ENCODE measurements at regions not wholly inside any gene's neighbourhood (a gene's known extent, or its start where the extent isn't known, plus 50 kb on each side); places are given as distances from the start of the nearest gene placed in this dataset.

DNA sequence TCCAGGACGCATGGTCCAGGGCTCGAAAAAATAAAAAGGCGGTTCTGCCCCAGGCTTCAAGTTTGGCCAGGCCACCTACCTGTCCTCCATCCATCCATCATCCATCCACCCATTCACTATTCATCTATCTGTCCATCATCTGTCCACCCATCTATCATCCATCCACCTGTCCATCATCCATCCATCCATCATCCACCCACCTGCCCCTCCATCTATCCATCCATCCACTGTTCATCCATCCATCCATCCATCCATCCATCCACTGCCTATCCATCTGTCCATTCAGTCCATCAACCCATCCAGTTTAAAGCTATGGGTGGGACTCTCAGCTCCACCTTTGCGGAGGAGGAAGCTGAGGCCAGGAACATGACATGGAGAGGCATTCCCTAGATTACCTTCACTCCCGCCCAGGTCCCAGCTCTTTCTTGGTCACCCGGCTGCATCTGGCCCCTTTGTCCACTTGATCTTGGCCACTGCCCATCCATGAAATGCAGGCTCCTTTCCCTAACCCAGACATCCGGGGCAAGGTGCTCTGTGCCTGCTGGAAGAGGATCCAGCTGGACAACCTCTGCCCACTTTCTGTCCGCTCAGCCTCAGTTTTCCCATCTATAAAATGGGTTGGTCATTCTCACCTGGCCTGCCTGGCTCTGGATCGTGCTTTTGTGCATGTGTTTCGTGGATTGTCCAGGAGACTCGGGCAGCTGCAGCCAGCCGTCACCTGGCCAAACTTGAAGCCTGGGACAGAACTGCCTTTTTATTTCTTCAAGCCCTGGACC lies 236.0 kb upstream of the CIBAR2 start:
- no peak for DNase-seq

GRCh38 chr16:85348911-85349334 lies 236.7 kb upstream of the CIBAR2 start:
- no peak for DNase-seq

- DNase-seq: no peak
Measured at GRCh38 chr16:85349365-85350145, 237.3 kb upstream of the CIBAR2 start.

DNA sequence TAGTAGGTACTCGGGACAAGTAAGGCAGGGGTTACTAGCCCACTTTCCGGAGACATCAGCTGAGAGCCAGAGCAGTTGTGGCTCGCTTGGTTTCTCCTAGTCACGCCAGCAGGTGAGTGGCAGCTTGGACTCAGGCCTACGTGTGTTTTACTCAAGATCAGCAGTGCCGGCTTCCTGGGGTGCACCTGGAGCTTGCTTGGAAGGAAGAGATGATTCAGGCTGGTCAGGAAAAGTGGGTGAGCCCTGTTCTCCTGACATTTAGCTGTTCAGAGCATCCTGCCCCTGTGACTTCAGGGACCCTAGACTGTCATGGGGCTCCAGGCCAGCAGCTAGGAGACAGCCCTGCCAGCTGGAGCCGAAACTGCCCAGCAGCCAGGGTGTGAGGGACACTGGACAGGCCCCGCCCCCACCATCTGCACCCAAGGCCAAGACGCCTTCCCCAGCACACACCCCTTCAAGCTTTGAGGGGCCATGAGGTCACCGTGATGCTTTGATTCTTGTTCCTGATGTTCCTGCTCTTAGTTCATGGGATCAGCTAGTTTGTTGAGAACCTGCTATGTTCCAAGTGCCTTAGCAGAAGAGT lies 238.0 kb upstream of the CIBAR2 start:
- no peak for DNase-seq

DNA sequence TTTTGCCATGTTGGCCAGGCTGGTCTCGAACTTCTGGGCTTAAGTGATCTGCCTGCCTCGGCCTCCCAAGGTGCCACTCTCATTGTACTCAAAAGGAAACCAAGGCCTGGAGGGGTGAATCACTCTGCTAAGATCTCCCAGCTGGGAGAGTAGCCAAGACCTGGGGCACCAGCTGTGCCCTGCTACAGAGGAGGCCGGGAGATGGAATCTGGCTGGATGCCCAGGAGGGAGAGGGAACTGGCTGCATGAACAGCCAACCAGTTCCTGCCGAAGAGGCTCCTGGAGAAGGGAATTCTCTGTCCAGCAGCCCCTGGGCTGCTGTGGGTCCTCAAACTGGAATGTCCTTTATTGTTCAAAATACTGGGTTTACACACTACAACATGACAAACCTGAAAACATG lies 238.7 kb upstream of the CIBAR2 start:
- DNase-seq: no peak

DNA sequence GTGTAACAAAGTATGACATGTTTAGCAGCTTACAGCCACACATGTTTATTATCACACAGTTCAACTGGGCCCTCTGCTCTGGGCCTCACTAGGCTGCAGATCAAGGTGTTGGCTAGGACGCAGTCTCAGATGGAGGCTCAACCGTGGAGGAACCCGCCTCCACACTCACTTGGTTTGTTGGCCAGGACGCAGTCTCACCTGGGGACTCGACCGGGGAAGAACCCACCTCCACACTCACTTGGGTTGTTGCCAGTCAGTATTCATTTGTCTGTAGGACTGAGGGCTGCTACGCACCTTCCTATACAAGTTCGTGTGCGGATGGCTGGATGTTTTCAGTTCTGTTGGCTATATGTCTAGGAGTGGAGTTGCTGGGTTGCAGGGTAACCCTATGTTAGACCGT lies 240.7 kb upstream of the CIBAR2 start:
- no peak for DNase-seq

GRCh38 chr16:85353839-85354685 lies 241.8 kb upstream of the CIBAR2 start:
- DNase-seq: no peak

- DNase-seq: no peak
Measured at GRCh38 chr16:85354686-85355514, 242.6 kb upstream of the CIBAR2 start.

GRCh38 chr16:85355515-85355837 lies 243.2 kb upstream of the CIBAR2 start:
- no peak for DNase-seq

- no peak for DNase-seq
Measured at GRCh38 chr16:85356157-85356556, 243.9 kb upstream of the CIBAR2 start.

- no peak for DNase-seq
Measured at GRCh38 chr16:85357323-85357722, 245.1 kb upstream of the CIBAR2 start.

- DNase-seq: no peak
Measured at GRCh38 chr16:85357924-85358505, 245.7 kb upstream of the CIBAR2 start.

GRCh38 chr16:85358704-85359146 lies 246.5 kb upstream of the CIBAR2 start:
- DNase-seq: no peak

DNA sequence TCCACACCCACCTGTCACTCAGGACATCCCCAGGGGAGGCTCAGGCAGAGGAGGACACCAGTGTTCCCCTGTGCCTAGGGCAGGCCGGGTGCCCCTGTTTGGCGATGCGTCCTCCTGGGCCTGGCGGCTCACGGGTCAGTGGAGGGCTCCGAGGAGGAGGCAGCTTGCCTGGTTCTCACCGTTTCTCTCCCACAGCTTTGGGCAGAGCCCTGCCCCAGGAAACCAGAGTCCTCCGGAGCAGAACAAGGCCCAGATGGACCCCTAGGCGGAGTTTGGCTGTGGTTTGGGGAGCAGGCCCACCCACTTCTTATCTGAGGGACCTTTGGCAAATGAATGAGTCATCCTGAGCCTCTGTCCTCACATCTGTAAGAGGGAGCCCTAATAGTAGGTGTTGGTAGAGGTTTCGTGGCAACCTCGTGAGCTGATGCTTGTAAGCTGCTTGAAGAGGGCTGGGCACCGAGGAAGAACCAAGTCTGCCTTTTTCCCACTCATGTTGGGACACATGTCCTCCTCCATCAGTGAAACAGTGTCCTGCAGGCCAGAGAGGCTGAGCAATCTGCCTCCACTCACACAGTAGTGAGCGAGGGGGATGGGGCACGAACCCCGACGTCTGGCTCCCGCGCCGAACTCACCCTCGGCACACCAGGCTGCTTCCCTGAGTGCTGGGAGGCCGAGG lies 247.0 kb upstream of the CIBAR2 start:
- no peak for DNase-seq

DNA sequence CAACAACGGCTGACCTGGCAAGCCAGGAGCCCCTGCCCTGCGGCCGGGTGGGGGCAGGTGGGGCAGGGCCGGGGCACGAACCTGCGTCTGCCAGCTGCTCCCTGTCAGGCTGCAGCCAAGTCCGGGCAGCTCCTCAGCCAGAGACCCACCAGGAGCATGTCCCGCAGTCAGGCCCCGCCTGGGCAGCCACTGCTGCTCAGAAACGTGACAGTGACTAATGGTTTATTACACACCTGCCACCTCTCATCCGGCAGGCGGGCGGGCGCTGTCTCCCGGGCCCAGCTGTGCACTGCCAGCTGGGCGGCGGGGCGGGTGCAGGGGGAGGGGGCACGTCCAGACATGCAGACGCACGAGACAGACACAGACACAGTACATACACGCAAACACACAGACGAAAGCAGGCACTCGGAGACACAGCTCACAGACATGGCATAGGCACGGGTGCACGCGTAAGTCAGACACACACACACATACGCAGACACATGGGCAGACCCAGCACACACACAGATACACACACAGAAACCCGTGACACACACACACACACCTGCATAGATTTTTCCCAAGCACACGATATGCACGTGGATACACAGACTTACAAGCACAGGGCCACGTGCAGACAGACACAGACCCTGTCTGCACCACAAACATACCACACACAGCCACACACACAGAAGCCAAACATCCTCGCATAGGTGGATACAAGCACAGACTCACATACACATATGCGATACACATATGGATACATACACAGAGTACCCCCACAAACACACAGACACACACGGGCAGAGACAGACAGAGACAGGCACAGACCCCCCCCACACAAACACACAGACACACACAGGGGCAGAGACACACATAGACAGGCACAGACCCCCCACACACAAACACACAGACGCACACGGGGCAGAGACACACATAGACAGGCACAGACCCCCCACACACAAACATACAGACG lies 248.3 kb upstream of the CIBAR2 start:
- DNase-seq: peak in 1 of 4 experiments; percentile 8

DNA sequence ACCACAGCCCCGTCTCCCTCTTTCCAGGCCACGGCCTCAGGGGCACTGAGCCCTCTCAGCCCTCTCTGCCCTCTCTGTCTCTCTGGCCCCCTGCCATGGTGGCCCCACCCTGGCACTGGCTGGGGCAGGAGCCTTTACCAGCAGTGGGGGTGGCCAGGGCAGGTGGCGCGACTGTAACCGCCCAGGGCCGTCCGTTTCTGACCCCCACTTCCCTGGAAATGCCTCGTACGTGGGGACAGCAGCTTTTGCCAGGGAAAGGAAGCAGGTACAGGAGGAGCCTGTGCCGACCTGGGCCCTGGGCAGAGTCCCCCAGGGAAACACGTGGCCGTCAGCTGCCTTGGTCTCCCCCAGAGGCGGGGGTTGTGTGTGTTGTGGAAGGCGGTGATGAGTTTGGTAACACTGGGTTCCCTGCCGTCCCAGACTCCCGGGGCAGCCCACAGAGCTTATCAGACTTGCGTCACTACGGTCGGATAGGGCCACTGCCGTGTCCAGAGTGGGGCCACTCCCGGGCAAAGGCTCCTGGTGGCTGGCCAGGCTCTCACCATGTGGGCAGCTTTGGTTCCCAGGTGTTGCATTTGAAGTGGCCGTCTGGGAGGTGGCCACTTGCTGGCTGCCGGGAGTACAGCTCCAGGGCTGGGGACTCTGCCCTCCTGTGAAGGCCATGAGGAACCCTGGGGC lies 249.3 kb upstream of the CIBAR2 start:
- DNase-seq: no peak

- no peak for DNase-seq
Measured at GRCh38 chr16:85362443-85362842, 250.2 kb upstream of the CIBAR2 start.

DNA sequence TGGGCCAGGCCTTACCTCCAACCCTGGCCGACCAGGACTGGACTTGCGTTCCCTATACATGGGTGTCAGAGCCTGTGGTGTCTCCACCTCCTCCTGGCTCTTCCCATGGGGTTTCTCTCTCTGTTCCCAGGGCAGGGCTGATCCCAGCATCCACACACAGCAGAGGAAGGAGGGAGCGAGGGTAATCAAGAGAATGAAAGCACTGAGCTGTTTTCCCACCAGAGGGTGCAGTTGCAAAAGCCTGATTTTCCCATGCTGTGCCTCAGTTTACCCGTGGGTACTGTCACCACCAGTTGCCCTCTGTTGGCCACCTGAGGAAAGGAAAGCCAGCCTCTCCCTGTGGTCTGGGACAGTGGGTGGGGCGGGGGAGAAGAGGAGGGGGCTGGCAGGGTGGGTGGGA lies 249.7 kb upstream of the GSE1 start:
- DNase-seq: no peak

DNA sequence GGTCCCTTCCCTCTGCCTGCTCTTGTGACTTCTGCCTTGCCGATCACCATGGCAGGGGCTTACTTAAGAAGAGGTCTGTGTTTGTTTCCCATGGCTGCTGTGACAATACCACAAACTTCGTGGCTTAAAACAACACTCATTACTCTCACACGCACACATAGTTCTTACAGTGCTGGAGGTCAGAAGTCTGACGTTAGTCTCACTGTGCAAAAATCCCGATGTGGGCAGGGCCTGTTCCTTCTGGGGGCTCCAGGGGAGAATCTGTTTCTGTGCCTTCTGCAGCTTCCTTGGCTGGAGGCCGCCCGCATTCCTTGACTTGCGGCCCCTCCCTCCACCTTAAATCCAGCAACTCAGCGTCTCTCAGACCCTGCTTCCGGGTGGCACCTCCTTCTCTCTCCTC lies 249.2 kb upstream of the GSE1 start:
- DNase-seq: no peak
